H7 (cell line): ENCODE measurements at regions not wholly inside any gene's neighbourhood (a gene's known extent, or its start where the extent isn't known, plus 50 kb on each side); places are given as distances from the start of the nearest gene placed in this dataset.
"Not testable (repeated sequence)": the region's sequence is repeated elsewhere in the genome, so short reads cannot be mapped to it uniquely, and the experiment has no call there.

ENCODE experiments used
- DNase-seq: peaks from one replicate; pipeline ENCODE4 v3.0.0; 2012
- H3K27me3 ChIP-seq: 2 replicates; pipeline ENCODE4 v1.6.0; 2011; ENCODE audit warnings: mild to moderate bottlenecking, low read length; ENCODE audit not compliant: control insufficient read depth, insufficient read depth
- H3K36me3 ChIP-seq: replicated peaks from 2 replicates; pipeline ENCODE4 v1.5.1; 2011; ENCODE audit warnings: low read length; ENCODE audit not compliant: control insufficient read depth, insufficient read depth
- H3K4me3 ChIP-seq: 2 replicates; pipeline ENCODE4 v1.5.1; 2011; ENCODE audit warnings: low read depth, mild to moderate bottlenecking, control low read depth, low read length, moderate library complexity; ENCODE audit not compliant: insufficient read depth

- Histone ChIP-seq H3K27me3 (no peaks in the 10 kb centered on the region), H3K36me3 (no peaks in the 10 kb centered on the region), H3K4me3 (no peak overlapping the region)
- DNase-seq, result no peak
These were observed 51.0 kb upstream of the LIFR start for GRCh38 chr5:38607396-38607795.

GRCh38 chr5:38607930-38608564 is 51.6 kb upstream of the LIFR start:
- no peak for DNase-seq
- Histone ChIP-seq H3K4me3 (no peak overlapping the region), H3K27me3 (no peaks in the 10 kb centered on the region), H3K36me3 (no peaks in the 10 kb centered on the region)

- H3K36me3 ChIP-seq, result no peaks in the 10 kb centered on the region
- H3K4me3 ChIP-seq, result no peak overlapping the region
- H3K27me3 ChIP-seq, result no peaks in the 10 kb centered on the region
- no peak for DNase-seq
These were observed 52.4 kb upstream of the LIFR start for GRCh38 chr5:38608874-38609273.

- DNase-seq, result no peak
- H3K36me3 ChIP-seq, result no peaks in the 10 kb centered on the region
These were observed 56.4 kb upstream of the LIFR start for GRCh38 chr5:38612851-38613250.

GRCh38 chr5:38613490-38613889 is 57.0 kb upstream of the LIFR start:
- Histone ChIP-seq H3K27me3 (no peaks in the 10 kb centered on the region), H3K4me3 (no peak overlapping the region), H3K36me3 (no peaks in the 10 kb centered on the region)
- no peak for DNase-seq

More at GRCh38 chr5:38612851-38613250, 56.4 kb upstream of the LIFR start:
- Histone ChIP-seq H3K27me3 (no peaks in the 10 kb centered on the region), H3K4me3 (no peak overlapping the region)

- Histone ChIP-seq H3K4me3 (no peak overlapping the region), H3K27me3 (no peaks in the 10 kb centered on the region), H3K36me3 (no peaks in the 10 kb centered on the region)
- no peak for DNase-seq
These were observed 57.8 kb upstream of the LIFR start for GRCh38 chr5:38613992-38614836.

GRCh38 chr5:38615042-38615441 is 58.6 kb upstream of the LIFR start:
- Histone ChIP-seq H3K4me3 (no peak overlapping the region), H3K27me3 (no peaks in the 10 kb centered on the region), H3K36me3 (no peaks in the 10 kb centered on the region)
- DNase-seq, result no peak

- Histone ChIP-seq H3K36me3 (no peaks in the 10 kb centered on the region), H3K27me3 (no peaks in the 10 kb centered on the region), H3K4me3 (no peak overlapping the region)
- no peak for DNase-seq
These were observed 59.6 kb upstream of the LIFR start for GRCh38 chr5:38615981-38616451.

GRCh38 chr5:38618154-38618553 is 61.7 kb upstream of the LIFR start:
- no peaks in the 10 kb centered on the region for H3K27me3 ChIP-seq
- DNase-seq, result no peak
- H3K4me3 ChIP-seq, result no peak overlapping the region
- H3K36me3 ChIP-seq, result no peaks in the 10 kb centered on the region

GRCh38 chr5:38621331-38621730 is 64.9 kb upstream of the LIFR start:
- H3K27me3 ChIP-seq, result no peaks in the 10 kb centered on the region
- no peak overlapping the region for H3K4me3 ChIP-seq
- no peak for DNase-seq
- no peaks in the 10 kb centered on the region for H3K36me3 ChIP-seq

- DNase-seq, result no peak
- Histone ChIP-seq H3K27me3 (no peaks in the 10 kb centered on the region), H3K4me3 (no peak overlapping the region)
These were observed 65.5 kb upstream of the LIFR start for GRCh38 chr5:38621840-38622437.

GRCh38 chr5:38622723-38623129 is 66.3 kb upstream of the LIFR start:
- Histone ChIP-seq H3K4me3 (no peak overlapping the region), H3K27me3 (no peaks in the 10 kb centered on the region), H3K36me3 (no peaks in the 10 kb centered on the region)
- DNase-seq, result no peak

More at GRCh38 chr5:38621840-38622437, 65.5 kb upstream of the LIFR start:
- H3K36me3 ChIP-seq, result no peaks in the 10 kb centered on the region

GRCh38 chr5:38624541-38624940 is 68.1 kb upstream of the LIFR start:
- not testable (repeated sequence) for H3K4me3 ChIP-seq, DNase-seq, H3K27me3 ChIP-seq, H3K36me3 ChIP-seq

- H3K27me3 ChIP-seq, DNase-seq, H3K4me3 ChIP-seq, H3K36me3 ChIP-seq: not testable (repeated sequence)
These were observed 74.9 kb upstream of the LIFR start for GRCh38 chr5:38631376-38631775.
